Heart left ventricle (tissue), 16 donors: ENCODE measurements at regions not wholly inside any gene's neighbourhood (a gene's known extent, or its start where the extent isn't known, plus 50 kb on each side); places are given as distances from the start of the nearest gene placed in this dataset.
A peak's percentile ranks its signal among the peaks of the same experiment; 100 is the strongest.

Source experiments
- ATAC-seq, 4 donors: fragments of 200-7000 bp; cut with Tn5 transposase; one replicate each; pipeline ENCODE4 v1.9.1; 2020 to 2022; ENCODE audit warnings: moderate library complexity in 4 of 4, mild to moderate bottlenecking in 3 of 4, moderate number of reproducible peaks in 1 of 4
- DNase-seq, 5 donors: peaks; one replicate each; pipeline ENCODE4 v3.0.0-alpha.2; 2020
- H3K27ac ChIP-seq, 12 donors: fragments of 200-600 bp; sonication (generic) in 4 of 12; one replicate each; pipeline versions ENCODE4 v1.5.0 to v1.8.0; 2016 to 2022; ENCODE audit warnings: mild to moderate bottlenecking in 2 of 12
- H3K27me3 ChIP-seq, 9 donors: fragments of 200-600 bp; sonication (generic) in 2 of 9; one replicate each; pipeline versions ENCODE4 v1.5.1 to v1.8.0; 2016 to 2022; ENCODE audit warnings: mild to moderate bottlenecking in 3 of 9
- H3K36me3 ChIP-seq, 9 donors: fragments of 200-600 bp; sonication (generic) in 2 of 9; one replicate each; pipeline versions ENCODE4 v1.5.0 to v1.8.0; 2018 to 2022; ENCODE audit warnings: mild to moderate bottlenecking in 2 of 9
- H3K4me1 ChIP-seq, 12 donors: fragments of 200-600 bp; sonication (generic) in 4 of 12; one replicate each; pipeline versions ENCODE4 v1.5.0 to v1.8.0; 2016 to 2022; ENCODE audit warnings: mild to moderate bottlenecking in 3 of 12
- H3K4me3 ChIP-seq, 12 donors: fragments of 200-600 bp; sonication (generic) in 4 of 12; one replicate each; pipeline versions ENCODE4 v1.5.0 to v1.8.0; 2017 to 2022; ENCODE audit warnings: mild to moderate bottlenecking in 9 of 12, moderate library complexity in 4 of 12
- H3K9me3 ChIP-seq, 12 donors: fragments of 200-600 bp; sonication (generic) in 4 of 12; one replicate each; pipeline versions ENCODE4 v1.5.0 to v1.8.0; 2016 to 2022; ENCODE audit warnings: mild to moderate bottlenecking in 1 of 12
- POLR2A ChIP-seq, 2 donors: fragments of 450-650 bp; IDR thresholded peaks; one replicate each; pipeline ENCODE4 v1.6.1; 2017; ENCODE audit warnings: antibody characterized with exemption in 2 of 2, mild to moderate bottlenecking in 2 of 2, moderate library complexity in 2 of 2
- WGBS, 4 donors: extraction: QIAGEN DNeasy Blood & Tissue Kit in 2 of 4; methylation state at CpG; one replicate each; pipeline versions ENCODE4 v1.1.5 to v1.1.7; 2013 to 2018; 5-methylcytosine and 5-hydroxymethylcytosine counted together
- intact Hi-C, 10 donors: fragments of 100-400 bp; cut with DNase I; formaldehyde crosslinking; loops; one replicate each; pipeline versions ENCODE4 v1.11.1 to v1.14.2; 2022
- TF ChIP-seq, protein P1 (sequence below), 12 donors: fragments of 200-600 bp; sonication (generic) in 4 of 12; IDR thresholded peaks; one replicate each; pipeline versions ENCODE4 v1.5.0 to v1.8.0; 2018 to 2022; ENCODE audit warnings: antibody characterized with exemption in 12 of 12, mild to moderate bottlenecking in 5 of 12
- donor health status: ischemic (EF 13 %, LVEDD 7.1; RV severe dilation, severe dysfunction).
- donor health status: healthy with polysubstance abuse.
- donor health status: DM: no; HTN: yes; CAD: no.
- donor health status: DM: no; HTN: no; CAD: no.
- donor health status: ischemic (EF 25% LVEDD 6.9; RV normal size, moderate dysfunction).
- donor health status: ischemic (EF 25% LVEDD 5.7; RV mildly dilated, moderate dysfunction).
- donor health status: healthy.
- donor health status: DM: yes; HTN: yes; CAD: no.
- donor health status: ischemic (EF 35%, LVEDD 5.7; RV mildly dilated, moderate dysfunction).
- donor health status: nonischemic (EF 11% LVEDD 7.7; RV severe dilation, severe dysfunction).
- donor health status: DM: yes; HTN: yes; CAD: no.
- donor health status: PGD.
- donor health status: ischemic (EF 29% LVEDD 5.4; RV normal size, mild dysfunction).
- donor health status: nonischemic (EF 23%, LVEDD 6.1; RV moderate dilation, normal function).

DNA sequence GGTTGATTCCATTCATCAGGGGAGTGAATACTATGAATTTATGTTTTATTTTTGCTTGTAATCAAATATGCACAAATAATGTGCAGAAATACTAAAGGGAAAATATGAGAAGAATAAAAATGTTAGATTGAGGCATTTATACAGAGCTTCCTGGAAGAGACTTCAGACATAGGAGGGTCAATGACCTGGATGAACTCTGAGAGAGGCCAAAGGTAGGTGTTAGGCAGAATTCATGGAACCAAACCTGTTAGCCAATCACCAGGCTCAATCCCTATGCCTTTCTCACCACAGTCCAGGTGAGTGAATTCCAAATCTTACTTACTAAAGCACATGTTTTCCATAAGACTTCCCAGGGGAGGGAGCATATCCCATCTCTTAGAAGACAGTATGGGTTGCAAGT is 130.4 kb upstream of the NTF3 start:
- TF ChIP-seq, protein P1, sequence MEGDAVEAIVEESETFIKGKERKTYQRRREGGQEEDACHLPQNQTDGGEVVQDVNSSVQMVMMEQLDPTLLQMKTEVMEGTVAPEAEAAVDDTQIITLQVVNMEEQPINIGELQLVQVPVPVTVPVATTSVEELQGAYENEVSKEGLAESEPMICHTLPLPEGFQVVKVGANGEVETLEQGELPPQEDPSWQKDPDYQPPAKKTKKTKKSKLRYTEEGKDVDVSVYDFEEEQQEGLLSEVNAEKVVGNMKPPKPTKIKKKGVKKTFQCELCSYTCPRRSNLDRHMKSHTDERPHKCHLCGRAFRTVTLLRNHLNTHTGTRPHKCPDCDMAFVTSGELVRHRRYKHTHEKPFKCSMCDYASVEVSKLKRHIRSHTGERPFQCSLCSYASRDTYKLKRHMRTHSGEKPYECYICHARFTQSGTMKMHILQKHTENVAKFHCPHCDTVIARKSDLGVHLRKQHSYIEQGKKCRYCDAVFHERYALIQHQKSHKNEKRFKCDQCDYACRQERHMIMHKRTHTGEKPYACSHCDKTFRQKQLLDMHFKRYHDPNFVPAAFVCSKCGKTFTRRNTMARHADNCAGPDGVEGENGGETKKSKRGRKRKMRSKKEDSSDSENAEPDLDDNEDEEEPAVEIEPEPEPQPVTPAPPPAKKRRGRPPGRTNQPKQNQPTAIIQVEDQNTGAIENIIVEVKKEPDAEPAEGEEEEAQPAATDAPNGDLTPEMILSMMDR (IDR thresholded peaks at IDR 0.05) = no peak
- no peak for TF ChIP-seq POLR2A (IDR thresholded peaks at IDR 0.05)
- Histone ChIP-seq H3K27me3 (peaks cover 0 to 13% (median 0%) of the 10 kb centered on the region in 9 donors), H3K4me3 (no peak overlapping the region), H3K27ac (no peak overlapping the region), H3K36me3 (no peaks in the 10 kb centered on the region), H3K9me3 (no peaks in the 10 kb centered on the region), H3K4me1 (no peaks in the 10 kb centered on the region)
- intact Hi-C loops = no loop called here
- DNase-seq = no peak
- ATAC-seq = no peak

DNA sequence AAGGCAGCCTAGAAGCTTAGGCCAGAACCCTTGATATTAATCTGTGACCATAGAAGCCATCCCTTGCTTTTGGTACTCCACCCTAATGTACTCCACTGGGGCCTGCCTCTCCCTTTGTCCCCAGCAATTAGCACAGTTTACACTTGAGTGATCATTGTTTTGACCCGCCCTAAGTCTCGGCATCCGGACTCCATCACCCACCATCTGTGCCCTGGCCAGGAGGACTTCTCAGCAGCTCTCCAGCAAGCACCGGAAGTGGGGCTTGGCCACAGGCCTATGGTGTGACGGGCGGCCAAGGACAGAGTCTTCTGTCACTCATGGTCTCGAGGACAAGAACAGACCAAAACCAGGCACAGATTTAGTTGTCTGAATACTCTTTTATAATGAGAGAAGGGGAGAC is 126.5 kb upstream of the NTF3 start:
- no peak overlapping the region for H3K27ac ChIP-seq
- intact Hi-C loops = no loop called here
- H3K27me3 ChIP-seq = peaks cover 0 to 13% (median 0%) of the 10 kb centered on the region in 9 donors
- 60 to 84% (median 71%) methylated on average over 7 of the region's 7 CpGs for WGBS, 4 donors
- peak in 1 of 4 donors; percentile 15 for ATAC-seq
- TF ChIP-seq POLR2A (IDR thresholded peaks at IDR 0.05) = no peak
- H3K36me3 ChIP-seq = no peaks in the 10 kb centered on the region
- H3K4me3 ChIP-seq = no peak overlapping the region
- no peak for DNase-seq
- no peaks in the 10 kb centered on the region for H3K4me1 ChIP-seq
- H3K9me3 ChIP-seq = no peaks in the 10 kb centered on the region

DNA sequence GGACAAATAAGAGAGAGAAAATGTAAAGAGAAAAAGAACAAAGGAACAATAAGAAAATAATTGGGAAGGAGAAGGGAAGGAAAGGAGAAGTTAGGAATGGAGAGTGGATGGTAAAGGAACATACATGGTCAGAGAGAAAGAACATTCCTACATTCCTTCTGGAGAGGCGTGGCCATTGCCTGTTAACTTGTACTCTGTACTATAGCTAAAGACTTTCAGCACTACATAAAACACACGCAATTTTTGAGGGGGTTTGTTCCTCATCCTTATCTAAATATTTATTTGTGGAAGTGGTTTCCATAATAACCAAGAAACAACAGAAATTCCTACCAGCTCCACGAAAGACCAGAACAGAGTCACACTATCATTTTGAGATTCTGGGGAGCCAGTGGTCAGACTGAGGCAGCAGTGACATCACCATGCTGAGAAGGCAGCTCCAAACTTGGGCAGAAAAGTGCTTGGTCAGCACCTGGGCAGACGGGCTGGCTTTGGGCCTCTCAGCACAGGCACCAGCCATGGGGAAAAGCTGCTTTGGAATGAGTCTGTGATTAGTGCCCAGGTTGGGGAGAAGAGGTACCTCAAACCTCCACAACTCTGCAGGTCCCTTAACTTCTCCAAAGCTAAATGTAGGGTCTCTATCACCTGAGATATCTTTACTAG is 125.9 kb upstream of the NTF3 start:
- no peak overlapping the region for H3K27ac ChIP-seq
- no peak overlapping the region for H3K4me3 ChIP-seq
- H3K9me3 ChIP-seq = no peaks in the 10 kb centered on the region
- intact Hi-C loops = no loop called here
- no peaks in the 10 kb centered on the region for H3K36me3 ChIP-seq
- ATAC-seq (no peak), DNase-seq (no peak)
- TF ChIP-seq, protein P1 (IDR thresholded peaks at IDR 0.05) = no peak
- no peak for TF ChIP-seq POLR2A (IDR thresholded peaks at IDR 0.05)
- H3K27me3 ChIP-seq = peaks cover 0 to 10% (median 0%) of the 10 kb centered on the region in 9 donors
- H3K4me1 ChIP-seq = no peaks in the 10 kb centered on the region
- WGBS, 4 donors = 75 to 90% (median 79%) methylated on average over 3 to 4 of the region's 4 CpGs

DNA sequence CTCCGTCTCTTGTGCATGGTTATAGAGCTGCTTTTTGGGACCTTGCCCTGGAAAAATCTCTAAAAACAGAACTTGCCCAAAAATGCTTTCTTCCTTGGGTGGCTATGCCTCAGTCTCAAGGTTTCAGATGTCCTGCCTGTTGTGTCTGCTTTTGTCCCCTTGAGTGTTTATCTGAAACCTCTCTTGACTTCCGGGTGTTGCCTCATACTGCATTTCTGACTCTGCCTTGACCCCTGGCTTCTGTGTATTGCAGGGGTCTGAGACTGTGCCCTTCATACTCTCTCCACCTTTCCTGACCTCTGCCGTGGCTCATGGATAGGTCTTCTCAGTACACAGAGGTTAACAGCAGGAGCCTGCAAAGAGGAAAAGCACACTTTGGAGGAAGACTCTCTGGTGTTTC is 124.8 kb upstream of the NTF3 start:
- Histone ChIP-seq H3K27ac (no peak overlapping the region), H3K27me3 (peaks cover 0 to 8% (median 0%) of the 10 kb centered on the region in 9 donors), H3K9me3 (no peaks in the 10 kb centered on the region), H3K36me3 (no peaks in the 10 kb centered on the region), H3K4me3 (no peak overlapping the region), H3K4me1 (no peaks in the 10 kb centered on the region)
- DNase-seq (no peak), ATAC-seq (no peak)
- WGBS, 4 donors = 58 to 68% (median 64%) methylated on average over 3 of the region's 3 CpGs
- no peak for TF ChIP-seq POLR2A (IDR thresholded peaks at IDR 0.05)
- intact Hi-C loops = no loop called here

DNA sequence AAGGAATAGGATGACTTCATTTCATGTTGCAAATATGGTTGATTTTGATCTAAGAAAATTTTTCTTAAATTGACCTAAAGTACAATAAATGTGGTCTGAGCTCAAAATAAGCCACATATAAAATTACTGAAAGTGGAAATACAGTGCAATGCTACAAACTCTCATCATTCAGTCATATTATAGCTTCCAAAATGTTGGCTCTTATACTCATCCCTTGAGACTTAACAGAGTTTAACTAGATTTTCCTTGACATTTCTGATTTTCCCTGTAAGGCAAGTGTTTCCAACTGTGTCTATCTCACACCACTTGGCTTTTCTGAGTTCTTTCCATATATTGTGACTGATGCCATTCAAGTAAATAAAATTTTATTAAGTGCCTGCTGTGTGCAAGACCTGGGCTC is 123.7 kb upstream of the NTF3 start:
- no peaks in the 10 kb centered on the region for H3K9me3 ChIP-seq
- peaks cover 0 to 8% (median 0%) of the 10 kb centered on the region in 9 donors for H3K27me3 ChIP-seq
- H3K4me3 ChIP-seq = no peak overlapping the region
- no peak overlapping the region for H3K27ac ChIP-seq
- DNase-seq (no peak), ATAC-seq (no peak)
- H3K4me1 ChIP-seq = no peaks in the 10 kb centered on the region
- intact Hi-C loops = no loop called here
- no peaks in the 10 kb centered on the region for H3K36me3 ChIP-seq
- no peak for TF ChIP-seq POLR2A (IDR thresholded peaks at IDR 0.05)
- TF ChIP-seq, protein P1 (IDR thresholded peaks at IDR 0.05) = no peak
